NCI-H345 treated with DMSO at 0.1 percent for 48 hours (cell line): ENCODE measurements at regions not wholly inside any gene's neighbourhood (a gene's known extent, or its start where the extent isn't known, plus 50 kb on each side); places are given as distances from the start of the nearest gene placed in this dataset.

Experiments
- DNase-seq: peaks from one replicate; lab custom pipeline; 2025; ENCODE audit not compliant: unreplicated experiment; lab: John Stamatoyannopoulos, UW

DNA sequence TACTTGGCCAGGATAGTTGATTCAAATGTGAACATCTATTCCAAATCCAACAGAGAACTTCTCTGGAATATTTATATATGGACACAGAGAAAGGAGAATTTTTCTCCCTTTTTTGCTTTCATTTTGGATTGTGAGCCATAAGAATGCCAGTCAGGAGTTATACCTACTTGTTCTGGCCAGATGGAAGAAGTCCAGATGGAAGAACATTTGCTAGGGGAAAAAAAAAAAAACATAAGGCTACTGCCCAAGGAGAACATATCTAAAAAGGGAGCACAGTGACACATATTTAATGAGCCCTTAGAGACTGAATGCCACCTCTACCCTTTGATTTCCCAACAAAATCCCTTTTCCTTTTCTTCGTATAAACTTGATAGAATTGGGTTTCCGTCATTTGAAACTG lies 61.7 kb upstream of the PPP2R2B start:
- DNase-seq: no peak

DNA sequence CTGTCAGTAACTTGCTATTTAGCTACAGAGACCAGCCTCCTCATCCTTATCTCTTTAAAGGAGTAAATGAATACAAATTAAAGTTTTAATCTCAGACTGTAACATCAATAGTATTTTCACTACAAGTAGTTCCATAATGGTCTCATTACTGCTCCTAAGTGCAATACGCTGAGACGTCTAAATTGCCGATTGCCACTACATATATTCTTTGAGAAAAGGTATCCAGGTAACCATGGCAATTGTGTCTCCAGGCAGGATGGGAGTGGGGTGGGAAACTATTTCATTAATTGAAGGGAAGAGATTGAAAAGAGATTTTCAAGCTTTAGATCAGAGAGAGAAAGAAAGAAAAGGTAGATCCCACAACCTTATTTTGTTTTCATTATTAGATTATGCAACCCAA lies 65.5 kb upstream of the PPP2R2B start:
- no peak for DNase-seq

DNA sequence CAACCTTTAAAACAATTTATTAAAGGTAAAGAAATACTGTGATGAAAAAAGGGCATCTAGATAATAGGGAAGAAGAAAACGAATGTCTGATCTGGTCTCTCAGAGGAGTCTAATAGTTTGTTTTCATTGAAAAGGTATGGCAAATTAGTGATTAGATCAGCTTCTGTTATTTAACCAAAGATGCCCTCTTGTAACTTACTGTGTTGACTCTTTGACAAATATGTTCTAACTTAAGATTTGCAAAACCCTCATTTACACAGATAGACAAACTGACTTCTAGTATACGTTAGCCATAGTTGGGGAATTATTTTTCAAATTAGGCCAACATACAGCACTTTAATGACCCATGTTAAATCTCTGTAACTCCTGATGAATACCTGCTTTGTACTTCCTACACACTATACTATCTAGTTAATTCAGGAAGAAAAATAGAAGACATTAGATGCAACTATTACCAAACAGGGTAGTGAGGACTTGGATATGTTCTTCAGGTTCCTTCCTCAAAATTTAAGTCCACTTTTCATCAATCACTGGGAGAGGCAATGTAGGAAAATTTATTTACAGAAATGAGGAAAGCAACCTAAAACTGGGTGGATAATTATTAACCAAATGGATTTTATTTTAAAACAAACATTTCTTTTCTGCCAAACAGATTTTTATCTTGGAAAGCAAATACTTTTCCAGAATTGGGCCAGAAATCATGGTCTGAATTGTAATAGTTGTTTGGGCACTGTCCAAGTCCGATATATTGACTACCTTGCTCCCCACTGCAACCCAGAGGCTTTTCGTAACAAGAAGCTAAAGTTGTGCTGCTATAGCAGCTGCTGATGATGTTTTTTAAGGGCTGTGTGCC lies 66.4 kb upstream of the PPP2R2B start:
- DNase-seq: no peak

DNA sequence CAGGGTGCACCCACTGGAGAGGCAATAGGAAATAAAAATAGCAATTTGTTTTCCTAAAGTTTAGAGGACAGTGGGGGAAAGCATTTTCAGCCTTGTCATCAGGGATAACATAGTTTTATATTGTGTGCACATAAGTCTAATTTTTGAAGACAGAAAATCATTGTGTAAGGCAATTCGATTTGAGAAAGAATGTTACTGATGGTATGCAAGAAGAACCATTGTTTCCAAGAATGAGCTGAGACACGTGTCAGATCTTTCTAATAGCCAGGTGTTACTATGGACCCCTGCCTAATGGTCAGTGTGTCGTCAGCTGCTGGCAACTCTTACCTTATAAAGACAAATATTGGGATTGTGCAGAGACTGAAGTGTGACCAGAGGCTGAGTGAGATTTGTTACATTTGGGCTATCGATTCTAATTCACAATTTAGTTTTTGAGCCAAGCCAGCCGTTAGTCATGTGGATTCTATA lies 67.1 kb upstream of the PPP2R2B start:
- DNase-seq: no peak

DNA sequence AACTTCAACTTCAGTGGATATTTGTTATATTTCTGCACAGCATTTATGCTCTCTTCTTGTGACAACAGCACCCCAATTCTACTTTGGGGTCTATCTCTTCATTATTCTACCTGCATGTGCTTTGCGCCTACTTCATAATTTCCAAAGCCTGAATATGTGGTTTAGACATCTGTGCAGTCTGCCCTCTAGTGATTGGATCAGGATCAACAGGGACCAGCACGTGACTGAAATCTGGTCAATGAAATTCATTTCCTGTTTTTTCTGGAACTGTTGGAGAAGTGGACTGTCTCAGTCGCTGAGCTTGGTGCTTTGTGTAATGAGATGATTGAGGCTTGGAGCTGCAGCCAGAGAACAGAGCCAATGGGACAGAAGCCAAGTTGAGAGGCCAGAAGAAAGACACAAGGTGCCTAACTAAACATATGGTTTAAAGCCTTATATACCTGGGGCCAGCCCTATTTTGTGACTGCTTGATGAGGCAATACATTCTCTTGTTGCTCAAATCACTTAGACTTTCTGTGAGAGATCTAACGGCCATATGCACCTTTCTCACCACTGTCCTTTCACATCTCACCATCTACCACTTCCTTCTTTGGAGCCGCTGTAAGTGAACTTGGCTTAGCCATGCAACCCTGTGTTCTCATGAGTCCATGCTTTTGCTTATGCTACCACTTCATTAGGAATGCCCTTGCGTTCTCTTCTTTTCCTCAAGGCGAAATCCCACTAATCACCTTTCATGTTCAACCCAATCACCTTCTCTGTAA lies 68.8 kb upstream of the PPP2R2B start:
- no peak for DNase-seq

DNA sequence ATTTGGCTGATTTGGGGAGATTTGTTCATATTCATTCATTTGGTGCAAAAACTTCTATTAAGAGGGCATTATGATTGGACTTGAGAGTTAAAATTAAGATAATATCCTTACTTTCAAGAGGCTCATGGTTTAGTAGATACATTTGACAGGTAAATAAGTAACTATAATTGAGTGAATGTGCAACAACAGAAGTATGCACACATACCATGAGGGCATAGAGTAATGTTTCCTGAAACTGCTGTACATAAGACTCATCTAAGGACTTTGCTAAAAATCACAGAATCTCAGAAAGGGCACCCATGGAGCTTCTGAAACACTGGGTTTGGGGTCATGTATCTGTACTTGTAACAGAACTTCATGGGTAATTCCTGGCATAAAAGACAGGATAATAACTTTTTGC lies 70.1 kb upstream of the PPP2R2B start:
- no peak for DNase-seq

DNA sequence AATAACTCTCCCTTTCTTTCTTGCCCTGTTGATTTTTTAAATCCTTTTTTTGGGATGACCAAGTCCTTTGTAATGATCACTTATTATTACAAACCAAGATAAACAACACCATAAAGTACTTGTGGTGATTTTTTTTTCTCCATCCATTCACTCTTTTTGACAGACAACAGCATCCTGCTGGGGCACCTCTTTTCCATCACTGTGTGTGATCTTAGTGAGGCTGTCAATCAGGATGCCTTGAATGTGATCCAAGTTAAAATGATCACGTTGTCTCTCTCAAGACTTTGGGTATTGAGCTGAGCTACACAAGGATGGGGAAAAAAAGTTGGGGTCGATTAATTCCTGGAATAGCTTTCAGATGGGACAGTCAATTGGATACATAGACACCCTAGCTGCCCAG lies 73.6 kb upstream of the PPP2R2B start:
- DNase-seq: no peak

DNA sequence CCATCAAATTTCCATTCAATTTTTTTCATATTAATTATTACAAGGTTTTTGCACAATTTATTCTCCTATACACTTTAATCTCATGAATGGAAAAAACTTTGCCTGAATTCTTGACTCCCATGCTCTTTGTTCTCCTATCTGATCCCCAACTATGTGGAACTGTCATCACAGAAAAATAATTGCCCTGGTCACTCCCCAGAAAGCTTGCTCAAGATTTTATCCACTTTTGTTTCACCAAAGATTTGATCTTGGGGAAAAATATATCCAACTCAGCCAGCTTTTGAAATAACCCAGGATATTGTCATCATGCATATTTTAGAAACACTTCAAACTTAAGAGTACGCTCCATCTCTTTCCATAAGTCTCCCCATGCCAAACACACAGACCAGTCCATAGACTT lies 77.7 kb upstream of the PPP2R2B start:
- DNase-seq: no peak

DNA sequence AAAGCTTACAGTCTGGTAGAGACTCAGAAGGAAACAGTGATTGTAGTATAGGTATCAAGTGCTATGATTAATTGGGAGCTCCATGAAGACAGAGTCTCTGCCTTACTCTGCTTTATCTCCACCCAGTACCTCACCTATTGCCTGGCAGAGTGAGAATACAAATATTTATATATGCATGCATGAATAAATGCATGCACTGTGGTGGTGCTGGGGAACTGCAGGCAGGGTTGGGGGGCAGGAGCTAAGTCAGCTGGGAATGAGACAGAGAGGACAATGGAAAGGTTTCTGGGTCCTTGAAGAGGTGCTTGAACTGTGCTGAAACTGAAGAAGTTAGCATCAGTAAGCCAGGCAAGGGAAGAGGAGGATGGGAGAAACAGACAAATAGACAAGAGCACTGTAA lies 80.8 kb upstream of the PPP2R2B start:
- DNase-seq: no peak

DNA sequence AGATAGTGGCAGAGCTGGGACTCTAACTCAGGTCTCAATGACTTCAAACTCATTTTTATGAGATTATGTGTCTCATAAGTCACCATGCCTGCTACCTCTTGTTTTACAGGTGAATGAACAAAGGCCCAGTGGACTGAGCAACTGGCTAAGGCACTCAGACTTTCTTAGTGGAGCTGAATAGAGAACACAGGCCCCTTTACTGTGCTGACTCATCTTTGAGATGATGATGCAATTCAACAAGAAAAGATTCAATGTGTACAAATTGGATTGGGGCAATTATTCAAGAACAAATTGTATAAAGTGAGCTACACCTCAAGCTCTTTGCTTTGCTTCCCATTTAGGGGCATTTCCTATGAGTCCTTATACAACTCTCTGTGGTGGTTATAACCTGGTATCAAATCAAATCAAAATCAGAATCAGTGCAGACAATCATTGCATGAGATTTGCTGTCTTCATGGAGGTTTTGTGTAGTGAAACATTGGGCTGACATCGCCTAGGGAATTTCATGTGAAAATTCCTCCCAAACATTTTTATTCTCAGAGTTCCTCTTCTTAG lies 84.3 kb upstream of the PPP2R2B start:
- no peak for DNase-seq

DNA sequence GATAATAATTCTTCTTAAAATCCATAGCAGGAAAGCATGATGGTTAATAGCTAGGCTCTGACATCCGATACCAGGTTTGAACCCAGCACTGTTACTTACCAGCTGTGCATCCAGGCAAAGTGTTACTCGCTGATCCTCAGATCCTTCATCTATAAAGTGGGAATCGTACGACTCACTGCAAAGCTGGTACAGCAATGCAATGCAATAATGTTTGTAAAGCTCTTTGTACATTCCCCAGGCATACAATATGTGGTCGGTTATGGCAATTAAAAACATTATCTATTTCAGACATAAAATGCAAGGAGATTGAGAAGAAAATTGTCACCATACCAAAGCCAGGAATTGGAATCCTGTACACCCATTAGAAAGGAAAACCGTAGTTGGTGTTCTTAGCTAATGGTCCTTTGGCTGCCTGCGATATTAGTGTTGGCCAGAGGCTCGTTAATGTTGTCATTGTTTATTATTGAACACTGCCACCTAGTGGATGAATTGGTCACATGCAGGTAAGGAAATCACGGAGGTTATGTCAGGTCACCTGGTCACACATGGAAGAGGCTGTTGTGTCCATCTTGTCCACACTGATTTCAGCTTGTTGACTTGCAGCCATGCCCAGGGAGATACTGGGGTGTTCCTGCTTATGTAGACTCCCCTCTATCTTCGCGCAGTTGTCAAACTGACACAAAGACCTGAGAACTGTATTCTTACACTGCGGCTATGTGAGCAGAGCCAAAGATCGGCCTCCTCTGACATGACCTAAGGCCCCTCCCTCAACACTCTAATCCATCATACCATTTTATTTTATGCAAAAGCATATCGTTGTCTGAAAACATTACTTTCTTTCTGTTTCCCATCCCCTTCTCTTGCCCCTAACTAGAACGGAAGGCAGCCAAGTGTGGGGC lies 87.5 kb upstream of the PPP2R2B start:
- peak; percentile 75 for DNase-seq

DNA sequence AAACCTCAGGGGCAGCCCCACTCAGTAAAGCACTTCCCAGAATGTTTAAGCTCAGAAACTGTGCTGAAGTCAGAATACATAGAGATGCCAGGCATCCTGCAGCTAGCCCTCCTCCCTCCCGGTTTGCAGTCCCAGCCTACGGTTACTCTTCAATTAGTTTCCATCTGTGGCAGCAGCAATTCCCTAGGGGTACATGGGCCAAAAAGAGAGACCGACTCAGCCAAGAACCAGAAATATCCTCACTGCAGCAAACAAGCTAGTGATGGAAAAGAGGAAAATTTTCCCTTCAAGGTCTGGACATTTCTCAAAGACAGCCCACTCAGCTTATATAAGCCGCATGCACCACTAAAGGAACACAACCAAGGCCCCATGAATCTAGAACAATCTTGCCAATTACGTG lies 89.1 kb upstream of the PPP2R2B start:
- no peak for DNase-seq

DNA sequence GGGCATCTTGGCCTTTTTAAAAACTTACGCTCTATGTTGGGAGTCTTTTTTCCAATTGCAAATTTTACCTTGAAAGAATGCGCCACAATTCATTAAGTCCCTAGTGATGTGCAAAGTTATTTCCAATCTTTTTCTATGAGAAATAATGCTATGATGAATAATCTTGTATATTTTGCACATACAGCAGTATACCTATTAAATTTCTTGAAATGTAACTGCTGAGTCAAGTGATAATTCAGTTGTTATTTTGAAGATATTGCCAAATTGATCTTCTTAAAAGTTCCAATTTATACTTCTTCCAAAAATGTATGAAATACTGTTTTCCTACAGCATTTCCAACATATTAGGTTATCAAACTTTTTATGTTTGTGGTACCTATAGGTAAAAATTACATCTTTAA lies 92.8 kb upstream of the PPP2R2B start:
- DNase-seq: no peak

DNA sequence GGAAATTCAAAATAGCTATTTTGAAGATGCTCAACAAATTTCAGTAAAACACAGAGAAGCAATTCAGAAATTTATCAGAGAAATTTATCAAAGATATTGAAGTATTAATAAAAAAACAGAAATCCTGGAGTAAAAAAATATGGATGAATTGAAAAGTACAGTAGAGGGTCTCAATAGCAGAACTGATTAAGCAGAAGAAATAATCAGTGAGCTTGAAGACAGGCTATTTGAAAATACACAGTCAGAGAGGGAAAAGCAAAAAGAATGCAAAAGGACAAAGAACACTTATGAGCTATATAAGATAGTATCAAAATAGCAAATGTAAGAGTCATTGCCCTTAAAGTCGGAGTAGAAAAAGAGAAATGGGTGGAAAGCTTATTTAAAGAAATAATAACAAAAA lies 107.9 kb upstream of the PPP2R2B start:
- DNase-seq: no peak

DNA sequence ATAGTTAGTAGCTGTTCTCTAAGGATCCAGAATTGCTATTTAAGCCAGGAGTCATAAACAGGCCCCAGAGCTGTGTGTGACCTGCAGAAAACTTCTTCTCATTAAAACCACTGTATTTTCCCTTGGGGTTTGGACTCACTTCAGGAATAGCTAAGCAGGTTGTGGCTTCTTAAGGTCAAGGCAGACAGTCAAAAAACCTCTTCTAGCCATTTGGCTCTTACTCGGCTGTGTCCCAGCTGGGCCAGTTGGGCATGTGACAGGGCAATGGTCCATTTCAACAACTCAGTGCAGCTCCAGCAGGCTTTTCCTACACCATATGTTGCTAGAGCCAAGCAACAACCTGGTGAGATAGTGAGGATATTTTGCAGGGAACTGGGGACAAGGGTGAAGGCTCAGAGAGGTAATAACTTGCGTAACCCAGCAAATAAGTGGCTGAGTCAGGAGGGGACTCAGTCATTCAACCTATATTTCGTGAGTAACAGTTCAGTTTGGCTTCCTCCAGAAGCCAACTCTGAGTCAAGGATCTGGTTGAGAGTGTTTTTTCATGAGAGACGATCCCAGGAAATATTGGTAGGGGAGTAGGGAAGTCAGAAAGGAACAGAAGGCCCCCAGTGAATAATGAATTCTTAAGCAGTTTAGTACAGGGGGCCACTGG lies 115.4 kb upstream of the PPP2R2B start:
- DNase-seq: no peak

DNA sequence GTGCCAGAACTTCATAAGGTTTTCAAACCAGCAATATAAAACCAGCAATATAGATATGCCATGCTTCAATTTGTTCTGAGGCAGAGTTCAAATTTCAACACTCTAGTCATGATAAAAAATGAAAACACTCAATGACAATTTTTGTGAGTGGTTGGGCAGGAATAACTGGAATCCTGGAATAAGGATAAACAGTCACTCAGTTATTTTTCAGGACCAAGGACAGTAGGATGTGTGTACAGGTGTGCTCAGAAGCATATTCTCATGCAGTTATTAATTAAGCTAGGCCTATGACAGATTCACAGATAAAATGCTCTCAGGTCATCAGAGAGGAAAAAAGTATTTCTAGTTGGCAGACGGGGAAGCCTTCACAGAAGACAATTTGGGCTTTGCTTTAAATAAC lies 117.3 kb upstream of the PPP2R2B start:
- no peak for DNase-seq

DNA sequence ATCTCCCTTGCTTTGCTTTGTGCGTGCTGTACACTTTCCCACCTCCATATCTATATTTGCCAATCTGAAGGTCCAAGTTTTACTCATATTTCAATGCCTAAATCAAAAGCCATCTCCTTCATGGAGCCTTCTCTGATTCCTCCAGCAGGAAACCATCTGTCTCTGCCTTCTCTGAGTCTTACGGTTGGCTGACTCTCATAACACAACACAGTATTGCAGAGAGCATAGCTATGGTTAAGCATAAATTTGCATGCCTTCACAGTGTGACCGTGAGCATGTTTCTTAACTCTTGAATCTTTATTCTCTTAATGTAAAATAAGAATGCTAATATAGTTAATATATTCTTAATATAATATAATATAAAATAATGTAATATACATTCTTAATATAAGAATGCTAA lies 136.8 kb upstream of the PPP2R2B start:
- no peak for DNase-seq

DNA sequence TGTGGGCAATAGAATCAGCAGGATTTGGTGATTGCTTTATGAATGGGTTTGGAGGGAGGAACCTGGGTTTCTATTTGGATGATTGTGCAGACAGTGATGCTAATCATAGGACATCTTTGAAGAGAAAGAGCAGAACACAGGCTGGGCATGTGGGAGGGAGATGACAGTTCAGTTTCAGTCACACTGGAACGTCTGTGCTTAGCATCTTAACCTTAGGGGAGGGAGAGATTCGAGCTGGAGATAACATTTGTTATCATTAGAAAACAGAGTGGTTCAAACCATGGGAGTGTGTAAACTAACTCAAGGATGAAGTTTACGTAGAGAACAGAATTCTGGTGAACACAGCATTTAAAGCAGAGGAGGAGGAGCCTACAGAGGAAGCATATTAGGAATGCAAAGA lies 138.6 kb upstream of the PPP2R2B start:
- DNase-seq: no peak

DNA sequence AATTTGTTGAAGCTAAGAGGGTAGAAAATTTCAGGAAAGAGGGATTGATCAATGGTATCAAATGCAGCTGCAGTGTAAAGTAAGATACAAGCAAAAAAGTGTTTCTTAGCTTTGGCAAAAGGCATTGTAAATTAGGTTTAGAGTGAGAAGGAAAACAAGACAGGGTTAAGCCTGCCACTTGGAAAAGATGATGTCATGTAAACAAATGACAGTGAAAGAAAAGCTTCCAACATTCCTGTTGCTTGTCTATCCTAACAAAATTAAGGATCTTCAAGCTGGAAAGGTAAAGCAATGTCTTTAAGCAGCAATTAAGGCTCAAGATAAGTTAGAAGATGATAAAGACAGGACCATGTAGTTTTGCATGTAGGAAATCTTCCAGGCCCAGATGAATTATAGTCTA lies 139.1 kb upstream of the PPP2R2B start:
- no peak for DNase-seq

DNA sequence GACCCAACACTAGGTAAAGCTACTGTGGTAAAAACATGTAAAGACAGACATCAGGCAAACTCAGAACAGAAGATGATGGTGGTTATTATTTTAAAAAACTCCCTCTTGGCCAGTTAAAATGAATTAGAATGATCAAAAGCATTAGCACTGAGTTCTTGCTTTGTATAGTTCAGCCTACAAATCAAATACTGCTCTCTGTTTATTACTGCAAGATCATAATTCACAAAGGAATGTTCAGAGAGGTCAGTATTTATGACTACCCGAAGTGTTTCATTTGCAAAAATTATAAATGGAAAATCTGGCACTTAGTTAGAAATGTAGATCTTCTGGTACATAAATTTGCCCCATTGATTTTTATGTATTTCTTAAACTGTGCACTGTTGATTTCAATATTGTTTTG lies 140.3 kb upstream of the PPP2R2B start:
- DNase-seq: no peak
